Body of pancreas (tissue), 4 donors: ENCODE measurements at regions not wholly inside any gene's neighbourhood (a gene's known extent, or its start where the extent isn't known, plus 50 kb on each side); places are given as distances from the start of the nearest gene placed in this dataset.

Experiments used
- POLR2A ChIP-seq, 3 donors: fragments of 450-650 bp; IDR thresholded peaks; one replicate each; pipeline ENCODE4 v1.6.1; 2016; ENCODE audit warnings: antibody characterized with exemption in 3 of 3, mild to moderate bottlenecking in 2 of 3
- TF ChIP-seq, protein P1 (sequence below), 7 experiments: fragments of 450-650 bp in 4 of 7; fragments of 200-600 bp in 3 of 7; sonication (generic) in 3 of 7; IDR thresholded peaks; one replicate each; pipeline ENCODE4 v1.5.1; 2016 to 2019; ENCODE audit warnings: antibody characterized with exemption in 7 of 7

DNA sequence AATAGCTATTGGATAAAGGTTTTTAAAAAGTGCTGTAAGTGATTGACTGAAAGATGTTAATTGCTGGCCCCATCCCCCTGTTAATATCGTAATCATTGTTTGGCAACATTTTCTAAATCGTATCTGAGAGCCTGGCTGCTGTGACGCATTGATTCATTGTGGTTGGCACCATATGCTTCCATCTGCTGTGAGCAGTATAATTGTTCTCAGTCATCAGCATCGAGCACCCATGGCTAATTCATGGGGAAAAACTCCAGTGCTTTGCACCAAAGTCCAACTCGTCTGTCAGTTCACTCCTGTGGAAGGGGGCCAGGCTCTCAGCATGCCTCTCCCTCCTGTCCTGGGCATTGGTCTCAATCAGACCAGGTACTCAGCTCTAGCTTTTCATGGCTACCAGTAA is 205.2 kb downstream of the STK31 start:
- no peak for TF ChIP-seq POLR2A (IDR thresholded peaks at IDR 0.05)
- TF ChIP-seq, protein P1, sequence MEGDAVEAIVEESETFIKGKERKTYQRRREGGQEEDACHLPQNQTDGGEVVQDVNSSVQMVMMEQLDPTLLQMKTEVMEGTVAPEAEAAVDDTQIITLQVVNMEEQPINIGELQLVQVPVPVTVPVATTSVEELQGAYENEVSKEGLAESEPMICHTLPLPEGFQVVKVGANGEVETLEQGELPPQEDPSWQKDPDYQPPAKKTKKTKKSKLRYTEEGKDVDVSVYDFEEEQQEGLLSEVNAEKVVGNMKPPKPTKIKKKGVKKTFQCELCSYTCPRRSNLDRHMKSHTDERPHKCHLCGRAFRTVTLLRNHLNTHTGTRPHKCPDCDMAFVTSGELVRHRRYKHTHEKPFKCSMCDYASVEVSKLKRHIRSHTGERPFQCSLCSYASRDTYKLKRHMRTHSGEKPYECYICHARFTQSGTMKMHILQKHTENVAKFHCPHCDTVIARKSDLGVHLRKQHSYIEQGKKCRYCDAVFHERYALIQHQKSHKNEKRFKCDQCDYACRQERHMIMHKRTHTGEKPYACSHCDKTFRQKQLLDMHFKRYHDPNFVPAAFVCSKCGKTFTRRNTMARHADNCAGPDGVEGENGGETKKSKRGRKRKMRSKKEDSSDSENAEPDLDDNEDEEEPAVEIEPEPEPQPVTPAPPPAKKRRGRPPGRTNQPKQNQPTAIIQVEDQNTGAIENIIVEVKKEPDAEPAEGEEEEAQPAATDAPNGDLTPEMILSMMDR (IDR thresholded peaks at IDR 0.05) = no peak
